ENCODE measurements at regions not wholly inside any gene's neighbourhood (a gene's known extent, or its start where the extent isn't known, plus 50 kb on each side); places are given as distances from the start of the nearest gene placed in this dataset.

DNA sequence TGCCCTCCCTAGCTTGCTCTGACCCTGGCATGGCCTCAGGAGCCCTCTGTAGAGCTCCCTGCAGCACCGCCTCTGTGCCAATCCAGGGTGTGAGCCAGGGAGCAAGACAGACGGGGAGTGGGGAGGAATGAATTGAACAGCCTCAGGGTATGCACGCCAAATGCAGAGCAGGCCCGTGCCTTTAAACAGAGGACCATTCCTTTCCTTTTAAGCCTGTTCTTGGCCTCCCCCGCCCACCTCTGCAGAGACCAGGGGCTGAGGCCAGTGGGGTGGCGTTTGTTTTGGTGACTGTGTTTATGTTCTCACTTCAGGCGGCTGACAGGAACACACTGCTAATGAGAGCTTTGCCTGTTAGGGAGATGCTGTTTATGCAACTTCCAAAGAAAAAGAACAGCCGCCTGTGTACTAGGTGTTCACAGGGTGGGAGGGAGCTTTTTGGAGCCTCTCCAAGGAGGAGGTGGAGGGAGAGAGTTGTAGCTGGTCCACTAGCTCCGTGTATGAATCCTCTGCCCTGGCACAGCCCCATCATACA lies 528.1 kb upstream of the DPP6 start:
- Histone ChIP-seq H3F3A (ENCODE audit: insufficient read depth) (no peaks in the 10 kb centered on the region), H4K20me1 (ENCODE audit: insufficient read depth) (no peaks in the 10 kb centered on the region), H3K4me2 (ENCODE audit: unreplicated experiment) (no peak overlapping the region), H3K4me1 (ENCODE audit: insufficient read depth) (no peaks in the 10 kb centered on the region), H3K36me3 (ENCODE audit: low read depth) (no peaks in the 10 kb centered on the region), H2AFZ (no peak overlapping the region), H3K79me2 (ENCODE audit: insufficient read depth) (no peaks in the 10 kb centered on the region), H3K9me2 (ENCODE audit: insufficient read depth) (no peaks in the 10 kb centered on the region), H3K27me3 (replicated peaks; ENCODE audit: insufficient read depth) (no peaks in the 10 kb centered on the region), H3K27ac (no peak overlapping the region), H3K4me3 (no peak overlapping the region), H3K9ac (no peak overlapping the region), H3K9me3 (ENCODE audit: low read depth) (no peaks in the 10 kb centered on the region)
- 11% methylated on average over 9 of the region's 9 CpGs for WGBS, 2 experiments (ENCODE audit: low coverage in 1 of 2, low lambda C conversion rate in 2 of 2, missing lambda C conversion rate in 2 of 2)
- in situ Hi-C loops (cut with MboI): no loop called here
- TF ChIP-seq EZH2 (IDR thresholded peaks at IDR 0.05; ENCODE audit: insufficient read depth, poor library complexity, severe bottlenecking): no peak
- TF ChIP-seq EZH2phosphoT487 (IDR thresholded peaks at IDR 0.05; ENCODE audit: insufficient read depth, low read depth): no peak
- DNase-seq: no peak

DNA sequence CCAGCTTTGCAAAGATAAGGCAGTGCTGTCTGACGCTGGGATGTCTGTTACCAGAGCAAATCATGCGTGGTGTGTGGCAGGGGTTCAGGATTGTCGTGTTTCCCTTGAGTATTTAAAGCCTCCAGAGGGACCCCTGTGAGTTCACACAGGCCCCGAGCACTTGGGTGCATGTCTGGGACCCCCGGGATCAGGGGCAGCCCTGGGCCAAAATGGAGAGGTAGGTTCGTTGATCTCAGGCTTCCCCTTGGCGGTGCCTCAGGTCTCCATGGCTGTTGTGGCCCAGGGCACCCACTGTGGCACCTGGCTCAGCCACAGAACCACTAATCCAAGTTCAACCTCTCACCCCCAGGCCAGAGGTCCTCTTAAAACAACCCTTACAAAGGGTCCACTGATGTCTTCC lies 523.1 kb upstream of the DPP6 start:
- Histone ChIP-seq H3K4me2 (ENCODE audit: unreplicated experiment) (no peak overlapping the region), H3K9ac (no peak overlapping the region), H3K79me2 (ENCODE audit: insufficient read depth) (no peaks in the 10 kb centered on the region), H3K36me3 (ENCODE audit: low read depth) (no peaks in the 10 kb centered on the region), H3K27me3 (replicated peaks; ENCODE audit: insufficient read depth) (no peaks in the 10 kb centered on the region), H4K20me1 (ENCODE audit: insufficient read depth) (no peaks in the 10 kb centered on the region), H3K4me1 (ENCODE audit: insufficient read depth) (no peaks in the 10 kb centered on the region), H3F3A (ENCODE audit: insufficient read depth) (no peaks in the 10 kb centered on the region), H2AFZ (no peak overlapping the region), H3K4me3 (no peak overlapping the region), H3K27ac (no peak overlapping the region), H3K9me2 (ENCODE audit: insufficient read depth) (no peaks in the 10 kb centered on the region), H3K9me3 (ENCODE audit: low read depth) (no peaks in the 10 kb centered on the region)
- TF ChIP-seq EZH2 (IDR thresholded peaks at IDR 0.05; ENCODE audit: insufficient read depth, poor library complexity, severe bottlenecking) (no peak), EZH2phosphoT487 (IDR thresholded peaks at IDR 0.05; ENCODE audit: insufficient read depth, low read depth) (no peak)
- no peak for DNase-seq
- in situ Hi-C loops (cut with MboI): no loop called here
- WGBS, 2 experiments (ENCODE audit: low coverage in 1 of 2, low lambda C conversion rate in 2 of 2, missing lambda C conversion rate in 2 of 2): 13 to 15% methylated on average over 7 of the region's 7 CpGs

DNA sequence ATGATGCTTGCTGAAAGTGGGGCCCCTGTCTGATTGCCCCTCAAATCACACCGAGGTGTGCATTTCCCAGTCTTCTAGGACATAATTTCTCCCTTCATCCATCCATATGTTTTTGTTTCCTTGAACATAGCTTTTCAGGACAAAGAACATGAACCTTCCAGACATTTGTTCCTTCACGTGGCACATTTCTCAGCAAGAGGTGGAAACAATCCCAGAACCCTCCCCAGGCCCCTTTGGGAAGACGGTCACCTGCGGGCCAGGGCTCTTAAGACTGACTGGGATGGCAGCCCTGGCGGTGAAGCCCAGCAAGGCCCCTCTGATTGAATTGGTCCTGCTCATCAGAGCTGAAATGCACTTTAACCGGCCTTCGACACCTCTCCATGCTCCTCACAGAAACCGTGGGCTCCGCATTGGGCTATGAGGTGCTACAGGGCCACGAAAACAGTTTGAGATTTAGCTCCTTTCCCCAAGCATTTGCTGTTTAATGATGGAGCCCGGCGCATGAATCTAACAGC lies 522.5 kb upstream of the DPP6 start:
- no peaks in the 10 kb centered on the region for H3K27me3 ChIP-seq (replicated peaks; ENCODE audit: insufficient read depth)
- no peak overlapping the region for H2AFZ ChIP-seq
- no peaks in the 10 kb centered on the region for H3K4me1 ChIP-seq (ENCODE audit: insufficient read depth)
- H3K4me3 ChIP-seq: no peak overlapping the region
- no peak overlapping the region for H3K9ac ChIP-seq
- no peaks in the 10 kb centered on the region for H3K79me2 ChIP-seq (ENCODE audit: insufficient read depth)
- H3K9me3 ChIP-seq (ENCODE audit: low read depth): no peaks in the 10 kb centered on the region
- H3F3A ChIP-seq (ENCODE audit: insufficient read depth): no peaks in the 10 kb centered on the region
- in situ Hi-C loops (cut with MboI): no loop called here
- H4K20me1 ChIP-seq (ENCODE audit: insufficient read depth): no peaks in the 10 kb centered on the region
- H3K27ac ChIP-seq: no peak overlapping the region
- no peak overlapping the region for H3K4me2 ChIP-seq (ENCODE audit: unreplicated experiment)
- TF ChIP-seq EZH2 (IDR thresholded peaks at IDR 0.05; ENCODE audit: insufficient read depth, poor library complexity, severe bottlenecking) (no peak), EZH2phosphoT487 (IDR thresholded peaks at IDR 0.05; ENCODE audit: insufficient read depth, low read depth) (no peak)
- 46 to 47% methylated on average over 12 of the region's 12 CpGs for WGBS, 2 experiments (ENCODE audit: low coverage in 1 of 2, low lambda C conversion rate in 2 of 2, missing lambda C conversion rate in 2 of 2)
- no peaks in the 10 kb centered on the region for H3K36me3 ChIP-seq (ENCODE audit: low read depth)
- no peaks in the 10 kb centered on the region for H3K9me2 ChIP-seq (ENCODE audit: insufficient read depth)
- no peak for DNase-seq

DNA sequence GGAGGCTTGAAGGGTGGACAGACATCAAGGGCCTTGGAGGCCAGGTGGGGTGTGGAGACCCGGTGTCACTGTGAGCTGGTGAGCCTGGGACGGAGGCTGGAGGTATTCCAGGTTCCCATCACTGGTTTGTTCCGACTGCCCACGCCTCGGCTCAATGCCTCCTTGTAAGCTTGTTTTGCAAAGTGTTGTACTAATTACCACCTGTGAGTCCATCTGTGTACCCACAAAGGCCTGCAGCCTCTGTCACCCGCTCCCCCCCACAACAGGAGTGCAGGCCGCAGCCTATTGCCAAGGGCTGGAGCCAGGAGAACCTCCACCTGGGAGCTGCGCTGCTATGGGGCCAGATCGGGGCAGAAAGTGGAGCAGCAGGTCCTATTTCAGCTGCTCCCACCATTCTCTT lies 521.8 kb upstream of the DPP6 start:
- Histone ChIP-seq H3K27ac (no peak overlapping the region), H3K36me3 (ENCODE audit: low read depth) (no peaks in the 10 kb centered on the region), H3K4me2 (ENCODE audit: unreplicated experiment) (no peak overlapping the region), H3K9ac (no peak overlapping the region), H3K79me2 (ENCODE audit: insufficient read depth) (no peaks in the 10 kb centered on the region), H3K4me1 (ENCODE audit: insufficient read depth) (no peaks in the 10 kb centered on the region), H3K4me3 (no peak overlapping the region), H4K20me1 (ENCODE audit: insufficient read depth) (no peaks in the 10 kb centered on the region), H3K9me3 (ENCODE audit: low read depth) (no peaks in the 10 kb centered on the region), H3K27me3 (replicated peaks; ENCODE audit: insufficient read depth) (no peaks in the 10 kb centered on the region), H3K9me2 (ENCODE audit: insufficient read depth) (no peaks in the 10 kb centered on the region), H2AFZ (no peak overlapping the region), H3F3A (ENCODE audit: insufficient read depth) (no peaks in the 10 kb centered on the region)
- in situ Hi-C loops (cut with MboI): no loop called here
- WGBS, 2 experiments (ENCODE audit: low coverage in 1 of 2, low lambda C conversion rate in 2 of 2, missing lambda C conversion rate in 2 of 2): 36 to 48% methylated on average over 9 of the region's 9 CpGs
- DNase-seq: no peak
- no peak for TF ChIP-seq EZH2 (IDR thresholded peaks at IDR 0.05; ENCODE audit: insufficient read depth, poor library complexity, severe bottlenecking)
- no peak for TF ChIP-seq EZH2phosphoT487 (IDR thresholded peaks at IDR 0.05; ENCODE audit: insufficient read depth, low read depth)

DNA sequence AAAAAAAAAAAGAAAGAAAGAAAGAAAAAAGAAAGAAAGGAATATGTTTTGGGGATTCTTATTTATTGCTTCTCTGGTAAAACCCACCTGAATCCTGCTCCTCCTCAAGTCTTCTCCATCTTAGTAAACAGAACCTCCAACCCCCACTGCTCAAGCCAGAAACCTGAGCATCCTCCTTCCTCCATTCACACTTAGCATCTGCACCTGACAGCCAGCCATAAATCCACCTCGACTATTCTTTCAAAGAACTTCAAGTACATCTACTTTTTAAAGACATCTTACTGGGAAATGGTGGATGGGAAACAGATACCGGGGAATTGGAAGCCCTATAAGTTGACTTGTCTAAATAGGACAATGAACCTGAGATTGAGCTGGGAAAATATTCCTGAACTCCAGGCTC lies 519.9 kb upstream of the DPP6 start:
- H3K4me1 ChIP-seq (ENCODE audit: insufficient read depth): no peaks in the 10 kb centered on the region
- no peaks in the 10 kb centered on the region for H3K9me2 ChIP-seq (ENCODE audit: insufficient read depth)
- no peak overlapping the region for H3K4me2 ChIP-seq (ENCODE audit: unreplicated experiment)
- no peak overlapping the region for H3K4me3 ChIP-seq
- H4K20me1 ChIP-seq (ENCODE audit: insufficient read depth): no peaks in the 10 kb centered on the region
- H3K27ac ChIP-seq: no peak overlapping the region
- no peaks in the 10 kb centered on the region for H3K27me3 ChIP-seq (replicated peaks; ENCODE audit: insufficient read depth)
- H3F3A ChIP-seq (ENCODE audit: insufficient read depth): no peaks in the 10 kb centered on the region
- H3K9ac ChIP-seq: no peak overlapping the region
- DNase-seq: no peak
- WGBS, 2 experiments (ENCODE audit: low coverage in 1 of 2, low lambda C conversion rate in 2 of 2, missing lambda C conversion rate in 2 of 2): 18 to 30% methylated on average over 2 of the region's 2 CpGs
- no peaks in the 10 kb centered on the region for H3K9me3 ChIP-seq (ENCODE audit: low read depth)
- H3K79me2 ChIP-seq (ENCODE audit: insufficient read depth): no peaks in the 10 kb centered on the region
- in situ Hi-C loops (cut with MboI): no loop called here
- H3K36me3 ChIP-seq (ENCODE audit: low read depth): no peaks in the 10 kb centered on the region
- no peak overlapping the region for H2AFZ ChIP-seq
- TF ChIP-seq EZH2phosphoT487 (IDR thresholded peaks at IDR 0.05; ENCODE audit: insufficient read depth, low read depth): no peak
- no peak for TF ChIP-seq EZH2 (IDR thresholded peaks at IDR 0.05; ENCODE audit: insufficient read depth, poor library complexity, severe bottlenecking)
